K562 (cell line): ENCODE measurements at regions not wholly inside any gene's neighbourhood (a gene's known extent, or its start where the extent isn't known, plus 50 kb on each side); places are given as distances from the start of the nearest gene placed in this dataset.

Experiments used
- BCL6 ChIP-seq: fragments of 250-450 bp; sonication (Bioruptor Pico); IDR thresholded peaks from 2 replicates; pipeline ENCODE4 v1.4.0; 2020
- BRD9 ChIP-seq: fragments of 450-650 bp; IDR thresholded peaks from 2 replicates; pipeline ENCODE4 v1.6.1; 2018; ENCODE audit warnings: low read depth; ENCODE audit not compliant: partially characterized antibody
- ESRRA ChIP-seq: fragments of 450-650 bp; IDR thresholded peaks from 2 replicates; pipeline ENCODE4 v1.6.1; 2014; ENCODE audit warnings: low read depth, mild to moderate bottlenecking, moderate library complexity, borderline replicate concordance
- KLF16 ChIP-seq: IDR thresholded peaks from 2 replicates; pipeline ENCODE4 v1.6.1; 2016; ENCODE audit warnings: antibody characterized with exemption
- MAFF ChIP-seq: IDR thresholded peaks from 2 replicates; pipeline ENCODE4 v1.6.1; 2012; ENCODE audit warnings: low read length, improper control_type of control experiment
- MAFK ChIP-seq: IDR thresholded peaks from 2 replicates; pipeline ENCODE4 v1.6.1; 2011; ENCODE audit warnings: low read length, improper control_type of control experiment
- MEIS2 ChIP-seq: fragments of 450-650 bp; IDR thresholded peaks from 2 replicates; pipeline ENCODE4 v1.6.1; 2014; ENCODE audit warnings: mild to moderate bottlenecking; ENCODE audit not compliant: partially characterized antibody
- OTX1 ChIP-seq: fragments of 450-650 bp; formaldehyde crosslinking; IDR thresholded peaks from 2 replicates; pipeline ENCODE4 v1.4.0; 2022; ENCODE audit warnings: mild to moderate bottlenecking
- PML ChIP-seq: IDR thresholded peaks from 2 replicates; pipeline ENCODE4 v1.6.1; 2012; ENCODE audit warnings: low read length, inconsistent platforms
- POLR2A ChIP-seq: fragments of 450-650 bp; conservative IDR thresholded peaks from 2 replicates; pipeline ENCODE4 v1.6.1; 2016
- POLR2H ChIP-seq: IDR thresholded peaks from 2 replicates; pipeline ENCODE4 v1.6.1; 2016; ENCODE audit warnings: missing genetic modification characterization, low read depth, mild to moderate bottlenecking, control low read depth, missing compliant biosample characterization, moderate library complexity
- RBM15 ChIP-seq: fragments of 200-400 bp; formaldehyde crosslinking; IDR thresholded peaks from 2 replicates; pipeline ENCODE4 v1.6.1; 2018; ENCODE audit warnings: mild to moderate bottlenecking, low read length, moderate library complexity; ENCODE audit not compliant: insufficient read depth
- ZNF583 ChIP-seq: fragments of 250-450 bp; sonication (Bioruptor Pico); IDR thresholded peaks from 2 replicates; pipeline ENCODE4 v1.4.0; 2020
- ZNF639 ChIP-seq, 2 experiments: fragments of 200-800 bp in 1 of 2; sonication (Bioruptor generic) in 1 of 2; sonication (generic) in 1 of 2; formaldehyde crosslinking in 1 of 2; IDR thresholded peaks in 1 of 2; conservative IDR thresholded peaks in 1 of 2; 2 replicates each; pipeline versions ENCODE4 v1.5.0 to v1.6.1; 2016 to 2020; ENCODE audit warnings: missing compliant biosample characterization in 1 of 2, missing genetic modification characterization in 1 of 2, missing genetic modification reagents in 1 of 2
- ZNF707 ChIP-seq: fragments of 250-450 bp; sonication (Bioruptor Pico); conservative IDR thresholded peaks from 2 replicates; pipeline ENCODE4 v1.8.0; 2022; ENCODE audit warnings: inconsistent platforms, mild to moderate bottlenecking, moderate library complexity
- TF ChIP-seq, protein P1 (sequence below): fragments of 200-800 bp; sonication (Bioruptor generic); IDR thresholded peaks from 2 replicates; pipeline ENCODE4 v1.6.1; 2016; ENCODE audit warnings: missing genetic modification characterization, missing compliant biosample characterization
- TF ChIP-seq, protein P2 (sequence below): fragments of 450-650 bp; IDR thresholded peaks from 2 replicates; pipeline ENCODE4 v1.6.1; 2017; ENCODE audit warnings: antibody characterized with exemption, mild to moderate bottlenecking

DNA sequence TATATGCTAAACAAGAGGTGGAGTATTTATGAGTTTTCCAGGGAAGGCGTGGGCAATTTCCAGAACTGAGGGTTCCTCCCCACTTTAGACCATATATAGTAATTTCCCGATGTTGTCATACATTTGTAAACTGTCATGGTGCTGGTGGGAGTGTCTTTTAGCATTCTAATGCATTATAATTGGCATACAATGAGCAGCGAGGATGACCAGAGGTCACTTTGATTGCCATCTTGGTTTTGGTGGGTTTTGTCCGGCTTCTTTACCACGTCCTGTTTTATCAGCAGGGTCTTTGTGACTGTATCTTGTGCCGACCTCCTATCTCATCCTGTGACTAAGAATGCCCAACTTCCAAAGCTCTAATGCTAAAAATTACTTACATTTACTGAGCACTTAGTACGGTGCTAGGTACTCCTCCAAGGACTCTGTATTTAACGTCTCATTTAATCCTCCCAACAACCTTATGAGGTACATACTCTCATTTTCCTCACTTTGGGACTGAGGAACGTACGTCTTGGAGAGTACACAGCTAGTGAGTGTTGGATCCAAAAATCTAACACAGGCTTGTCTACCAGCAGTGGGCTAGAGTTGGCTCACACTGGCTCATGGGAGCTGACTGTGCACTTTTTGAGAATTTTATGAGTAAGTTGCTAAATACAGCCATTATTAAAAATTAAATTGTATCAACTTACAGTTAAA is 144.8 kb upstream of the NEBL start (continued):
- TF ChIP-seq, protein P1, sequence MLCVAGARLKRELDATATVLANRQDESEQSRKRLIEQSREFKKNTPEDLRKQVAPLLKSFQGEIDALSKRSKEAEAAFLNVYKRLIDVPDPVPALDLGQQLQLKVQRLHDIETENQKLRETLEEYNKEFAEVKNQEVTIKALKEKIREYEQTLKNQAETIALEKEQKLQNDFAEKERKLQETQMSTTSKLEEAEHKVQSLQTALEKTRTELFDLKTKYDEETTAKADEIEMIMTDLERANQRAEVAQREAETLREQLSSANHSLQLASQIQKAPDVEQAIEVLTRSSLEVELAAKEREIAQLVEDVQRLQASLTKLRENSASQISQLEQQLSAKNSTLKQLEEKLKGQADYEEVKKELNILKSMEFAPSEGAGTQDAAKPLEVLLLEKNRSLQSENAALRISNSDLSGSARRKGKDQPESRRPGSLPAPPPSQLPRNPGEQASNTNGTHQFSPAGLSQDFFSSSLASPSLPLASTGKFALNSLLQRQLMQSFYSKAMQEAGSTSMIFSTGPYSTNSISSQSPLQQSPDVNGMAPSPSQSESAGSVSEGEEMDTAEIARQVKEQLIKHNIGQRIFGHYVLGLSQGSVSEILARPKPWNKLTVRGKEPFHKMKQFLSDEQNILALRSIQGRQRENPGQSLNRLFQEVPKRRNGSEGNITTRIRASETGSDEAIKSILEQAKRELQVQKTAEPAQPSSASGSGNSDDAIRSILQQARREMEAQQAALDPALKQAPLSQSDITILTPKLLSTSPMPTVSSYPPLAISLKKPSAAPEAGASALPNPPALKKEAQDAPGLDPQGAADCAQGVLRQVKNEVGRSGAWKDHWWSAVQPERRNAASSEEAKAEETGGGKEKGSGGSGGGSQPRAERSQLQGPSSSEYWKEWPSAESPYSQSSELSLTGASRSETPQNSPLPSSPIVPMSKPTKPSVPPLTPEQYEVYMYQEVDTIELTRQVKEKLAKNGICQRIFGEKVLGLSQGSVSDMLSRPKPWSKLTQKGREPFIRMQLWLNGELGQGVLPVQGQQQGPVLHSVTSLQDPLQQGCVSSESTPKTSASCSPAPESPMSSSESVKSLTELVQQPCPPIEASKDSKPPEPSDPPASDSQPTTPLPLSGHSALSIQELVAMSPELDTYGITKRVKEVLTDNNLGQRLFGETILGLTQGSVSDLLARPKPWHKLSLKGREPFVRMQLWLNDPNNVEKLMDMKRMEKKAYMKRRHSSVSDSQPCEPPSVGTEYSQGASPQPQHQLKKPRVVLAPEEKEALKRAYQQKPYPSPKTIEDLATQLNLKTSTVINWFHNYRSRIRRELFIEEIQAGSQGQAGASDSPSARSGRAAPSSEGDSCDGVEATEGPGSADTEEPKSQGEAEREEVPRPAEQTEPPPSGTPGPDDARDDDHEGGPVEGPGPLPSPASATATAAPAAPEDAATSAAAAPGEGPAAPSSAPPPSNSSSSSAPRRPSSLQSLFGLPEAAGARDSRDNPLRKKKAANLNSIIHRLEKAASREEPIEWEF (CRISPR knock-in tag), result peak; percentile 64; the same call in 1 of the 2 replicates
- TF ChIP-seq RBM15 (no peak), ZNF707 (CRISPR knock-in tag) (no peak), ZNF639 (CRISPR knock-in tag; conservative IDR thresholded peaks at IDR 0.05 in 1 of 2, IDR thresholded peaks at IDR 0.05 in 1 of 2) (peak in 1 of 2 experiments; percentile 62; a peak in 1 of 4 replicates), KLF16 (0 out of 2 replicates have a peak, but pooled peaks have one; percentile 25), MAFK (peak; percentile 88), ESRRA (peak; percentile 78; the same call in 1 of the 2 replicates), MAFF (peak; percentile 84), BCL6 (CRISPR knock-in tag) (0 out of 2 replicates have a peak, but pooled peaks have one; percentile 42), BRD9 (peak; percentile 47), MEIS2 (peak; percentile 66), POLR2A (0 out of 2 replicates have a peak, but pooled peaks have one; percentile 46), PML (peak; percentile 26; the same call in 1 of the 2 replicates), POLR2H (tag) (peak; percentile 53; the same call in 1 of the 2 replicates), ZNF583 (peak; percentile 10; the same call in 1 of the 2 replicates), OTX1 (CRISPR knock-in tag) (peak; percentile 74; the same call in 1 of the 2 replicates)
- TF ChIP-seq, protein P2, sequence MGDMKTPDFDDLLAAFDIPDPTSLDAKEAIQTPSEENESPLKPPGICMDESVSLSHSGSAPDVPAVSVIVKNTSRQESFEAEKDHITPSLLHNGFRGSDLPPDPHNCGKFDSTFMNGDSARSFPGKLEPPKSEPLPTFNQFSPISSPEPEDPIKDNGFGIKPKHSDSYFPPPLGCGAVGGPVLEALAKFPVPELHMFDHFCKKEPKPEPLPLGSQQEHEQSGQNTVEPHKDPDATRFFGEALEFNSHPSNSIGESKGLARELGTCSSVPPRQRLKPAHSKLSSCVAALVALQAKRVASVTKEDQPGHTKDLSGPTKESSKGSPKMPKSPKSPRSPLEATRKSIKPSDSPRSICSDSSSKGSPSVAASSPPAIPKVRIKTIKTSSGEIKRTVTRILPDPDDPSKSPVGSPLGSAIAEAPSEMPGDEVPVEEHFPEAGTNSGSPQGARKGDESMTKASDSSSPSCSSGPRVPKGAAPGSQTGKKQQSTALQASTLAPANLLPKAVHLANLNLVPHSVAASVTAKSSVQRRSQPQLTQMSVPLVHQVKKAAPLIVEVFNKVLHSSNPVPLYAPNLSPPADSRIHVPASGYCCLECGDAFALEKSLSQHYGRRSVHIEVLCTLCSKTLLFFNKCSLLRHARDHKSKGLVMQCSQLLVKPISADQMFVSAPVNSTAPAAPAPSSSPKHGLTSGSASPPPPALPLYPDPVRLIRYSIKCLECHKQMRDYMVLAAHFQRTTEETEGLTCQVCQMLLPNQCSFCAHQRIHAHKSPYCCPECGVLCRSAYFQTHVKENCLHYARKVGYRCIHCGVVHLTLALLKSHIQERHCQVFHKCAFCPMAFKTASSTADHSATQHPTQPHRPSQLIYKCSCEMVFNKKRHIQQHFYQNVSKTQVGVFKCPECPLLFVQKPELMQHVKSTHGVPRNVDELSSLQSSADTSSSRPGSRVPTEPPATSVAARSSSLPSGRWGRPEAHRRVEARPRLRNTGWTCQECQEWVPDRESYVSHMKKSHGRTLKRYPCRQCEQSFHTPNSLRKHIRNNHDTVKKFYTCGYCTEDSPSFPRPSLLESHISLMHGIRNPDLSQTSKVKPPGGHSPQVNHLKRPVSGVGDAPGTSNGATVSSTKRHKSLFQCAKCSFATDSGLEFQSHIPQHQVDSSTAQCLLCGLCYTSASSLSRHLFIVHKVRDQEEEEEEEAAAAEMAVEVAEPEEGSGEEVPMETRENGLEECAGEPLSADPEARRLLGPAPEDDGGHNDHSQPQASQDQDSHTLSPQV, result peak; percentile 34; the same call in 1 of the 2 replicates
